ENCODE measurements at regions not wholly inside any gene's neighbourhood (a gene's known extent, or its start where the extent isn't known, plus 50 kb on each side); places are given as distances from the start of the nearest gene placed in this dataset.
"Not testable (repeated sequence)": the region's sequence is repeated elsewhere in the genome, so short reads cannot be mapped to it uniquely, and the experiment has no call there.

DNA sequence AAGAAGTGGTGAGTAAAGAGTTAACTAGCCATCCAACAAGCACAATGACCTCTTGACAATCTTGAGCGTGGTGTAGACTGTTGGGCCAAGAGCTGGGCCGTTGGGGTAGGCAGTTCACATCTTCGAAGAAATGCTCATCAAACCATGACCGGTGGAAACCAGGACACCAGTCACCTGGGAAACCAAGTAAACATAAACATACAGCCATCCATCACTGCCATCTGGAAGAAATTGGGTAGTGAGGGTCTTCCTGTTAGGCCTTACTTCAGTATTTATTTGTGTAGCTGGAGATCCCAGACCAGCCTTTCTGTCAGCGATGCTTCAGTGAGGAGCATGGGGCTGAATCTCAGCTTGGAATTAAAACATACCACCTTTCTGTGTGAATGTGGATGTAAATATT is 108.1 kb upstream of the HAO2 start:
- Histone ChIP-seq H3K4me1 (ENCODE audit: insufficient read depth, low read length) (no peaks in the 10 kb centered on the region), H3K36me3 (ENCODE audit: insufficient read depth, low read length) (no peaks in the 10 kb centered on the region), H3K27me3 (ENCODE audit: insufficient read depth, low read length) (no peaks in the 10 kb centered on the region), H3K4me3 (ENCODE audit: low read length) (no peak overlapping the region), H3K9me3 (ENCODE audit: low read length) (no peaks in the 10 kb centered on the region), H2AFZ (ENCODE audit: low read depth, low read length) (no peak overlapping the region)

DNA sequence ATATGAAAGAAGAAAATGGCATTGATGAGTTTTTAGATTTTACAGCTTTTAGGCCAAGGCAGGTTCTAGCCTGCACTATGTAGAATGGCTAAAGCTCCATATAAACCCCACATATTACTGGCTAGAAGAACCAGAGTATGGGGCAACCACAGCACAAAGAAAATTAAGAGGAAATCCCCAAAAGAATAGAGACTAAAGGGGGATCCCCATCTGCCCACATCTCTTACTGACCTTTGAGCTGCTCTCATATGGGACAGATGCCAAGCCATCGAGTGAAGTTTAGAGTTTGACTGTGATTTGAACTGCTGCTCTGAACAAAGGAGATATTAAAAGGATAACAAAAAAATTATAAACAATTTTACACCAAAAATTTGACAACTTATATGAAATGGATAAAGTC is 102.2 kb upstream of the HAO2 start:
- no peak overlapping the region for H3K4me3 ChIP-seq (ENCODE audit: low read length)
- no peaks in the 10 kb centered on the region for H3K4me1 ChIP-seq (ENCODE audit: insufficient read depth, low read length)
- H3K27me3 ChIP-seq (ENCODE audit: insufficient read depth, low read length) = no peaks in the 10 kb centered on the region
- no peaks in the 10 kb centered on the region for H3K36me3 ChIP-seq (ENCODE audit: insufficient read depth, low read length)
- H2AFZ ChIP-seq (ENCODE audit: low read depth, low read length) = no peak overlapping the region
- no peaks in the 10 kb centered on the region for H3K9me3 ChIP-seq (ENCODE audit: low read length)

DNA sequence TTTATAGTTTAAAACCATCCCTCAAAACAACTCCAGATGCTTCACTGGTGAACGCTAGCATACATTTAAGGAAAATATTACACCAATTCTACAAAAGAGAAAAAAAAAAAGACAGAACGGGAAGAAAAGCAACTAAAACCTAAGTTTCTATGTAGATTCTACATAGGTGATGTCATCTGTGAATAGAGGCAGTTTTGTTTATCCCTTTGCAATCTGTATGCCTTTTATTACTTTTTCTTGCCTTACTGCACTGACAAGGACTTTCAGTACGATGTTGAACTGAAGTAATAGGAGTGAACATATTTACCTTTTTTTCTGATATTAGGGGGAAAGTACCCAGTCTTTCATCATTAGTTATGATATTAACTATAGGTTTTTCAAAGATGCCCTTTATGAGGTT is 101.7 kb upstream of the HAO2 start:
- H3K27me3 ChIP-seq (ENCODE audit: insufficient read depth, low read length) = no peaks in the 10 kb centered on the region
- no peak overlapping the region for H3K4me3 ChIP-seq (ENCODE audit: low read length)
- H3K4me1 ChIP-seq (ENCODE audit: insufficient read depth, low read length) = no peaks in the 10 kb centered on the region
- no peaks in the 10 kb centered on the region for H3K36me3 ChIP-seq (ENCODE audit: insufficient read depth, low read length)
- no peak overlapping the region for H2AFZ ChIP-seq (ENCODE audit: low read depth, low read length)
- H3K9me3 ChIP-seq (ENCODE audit: low read length) = no peaks in the 10 kb centered on the region

DNA sequence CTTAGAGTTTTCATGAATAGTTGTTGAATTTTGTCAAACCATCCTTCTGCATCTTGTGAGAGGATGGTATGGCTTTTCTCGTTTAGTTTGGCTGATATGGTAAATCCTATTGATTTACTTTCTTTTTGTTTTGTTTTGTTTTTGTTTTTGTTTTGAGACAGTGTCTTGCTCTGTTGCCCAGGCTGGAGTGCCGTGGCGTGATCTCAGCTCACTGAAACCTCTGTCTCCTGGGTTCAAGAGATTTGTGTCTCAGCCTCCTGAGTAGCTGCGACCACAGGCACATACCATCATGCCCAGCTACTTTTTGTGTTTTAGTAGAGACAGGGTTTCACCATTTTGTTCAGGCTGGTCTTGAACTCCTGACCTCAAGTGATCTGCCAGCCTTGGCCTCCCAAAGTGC is 101.3 kb upstream of the HAO2 start:
- not testable (repeated sequence) for H3K9me3 ChIP-seq (ENCODE audit: low read length); H3K27me3 ChIP-seq (ENCODE audit: insufficient read depth, low read length); H2AFZ ChIP-seq (ENCODE audit: low read depth, low read length); H3K4me3 ChIP-seq (ENCODE audit: low read length); H3K4me1 ChIP-seq (ENCODE audit: insufficient read depth, low read length); H3K36me3 ChIP-seq (ENCODE audit: insufficient read depth, low read length)

DNA sequence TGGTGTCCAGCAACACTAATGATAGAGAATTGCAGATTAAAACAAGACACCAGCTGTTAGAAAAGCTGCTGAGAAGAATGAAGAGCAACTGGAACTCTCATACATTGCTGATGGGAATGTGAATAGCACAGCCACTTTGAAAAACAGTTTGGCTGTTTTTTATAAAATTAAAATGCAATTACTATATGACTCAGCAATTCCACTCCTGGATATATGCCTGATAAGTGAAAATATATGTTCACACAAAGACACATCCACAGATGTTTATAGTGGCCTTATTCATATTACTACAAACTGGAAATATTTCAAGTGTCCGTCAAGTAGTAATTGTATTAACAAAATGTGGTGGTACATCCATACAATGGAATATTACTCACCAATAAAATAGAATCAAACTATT is 99.7 kb upstream of the HAO2 start:
- no peaks in the 10 kb centered on the region for H3K27me3 ChIP-seq (ENCODE audit: insufficient read depth, low read length)
- H3K4me3 ChIP-seq (ENCODE audit: low read length) = no peak overlapping the region
- no peaks in the 10 kb centered on the region for H3K9me3 ChIP-seq (ENCODE audit: low read length)
- H3K36me3 ChIP-seq (ENCODE audit: insufficient read depth, low read length) = no peaks in the 10 kb centered on the region
- no peaks in the 10 kb centered on the region for H3K4me1 ChIP-seq (ENCODE audit: insufficient read depth, low read length)
- no peak overlapping the region for H2AFZ ChIP-seq (ENCODE audit: low read depth, low read length)

DNA sequence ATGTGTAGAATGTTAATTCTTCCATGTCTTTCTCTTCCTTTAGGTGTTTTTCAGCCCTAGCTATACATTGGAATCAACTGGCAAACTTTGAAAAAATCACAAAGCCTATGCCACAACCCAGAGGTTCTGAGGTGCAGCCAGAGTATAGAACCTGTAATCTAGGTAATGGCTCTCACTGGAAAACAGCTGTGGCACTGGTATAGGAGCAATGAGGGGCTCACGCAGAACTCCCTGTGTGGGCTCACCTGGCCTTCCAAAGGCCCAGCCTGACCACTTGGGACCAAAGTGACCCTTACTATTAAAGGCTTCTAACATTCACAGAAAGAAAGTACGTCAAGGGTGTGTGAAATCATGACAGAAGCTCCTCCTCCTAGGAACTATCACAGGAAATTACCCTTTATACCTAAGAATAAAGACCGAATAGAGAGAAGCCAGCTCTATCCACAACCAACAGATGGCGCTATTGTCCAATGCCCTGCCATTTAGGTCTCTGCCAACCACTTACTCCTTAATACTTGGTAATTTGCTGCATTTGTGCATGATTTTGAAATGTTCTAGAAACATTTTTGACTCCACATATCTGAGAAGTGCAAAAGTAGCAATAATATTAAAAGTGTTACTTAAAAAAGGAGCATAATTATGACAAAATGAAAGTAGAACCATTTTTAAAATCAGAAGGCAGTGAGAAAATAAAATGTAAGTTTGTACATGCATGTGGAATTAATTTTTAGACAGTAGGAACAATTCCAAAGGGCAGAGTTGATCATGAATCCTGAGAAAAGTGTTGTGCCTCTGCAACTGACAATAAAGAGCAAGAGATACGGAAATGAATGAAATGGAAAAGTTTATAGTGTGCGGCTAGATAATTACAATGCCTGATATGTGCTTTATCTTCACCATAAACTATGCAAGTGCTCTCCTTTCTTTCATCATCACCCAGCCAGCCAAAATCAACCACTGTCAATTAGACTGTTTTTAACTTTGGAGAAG is 93.1 kb upstream of the HAO2 start:
- H3K4me3 ChIP-seq (ENCODE audit: low read length) = no peak overlapping the region

DNA sequence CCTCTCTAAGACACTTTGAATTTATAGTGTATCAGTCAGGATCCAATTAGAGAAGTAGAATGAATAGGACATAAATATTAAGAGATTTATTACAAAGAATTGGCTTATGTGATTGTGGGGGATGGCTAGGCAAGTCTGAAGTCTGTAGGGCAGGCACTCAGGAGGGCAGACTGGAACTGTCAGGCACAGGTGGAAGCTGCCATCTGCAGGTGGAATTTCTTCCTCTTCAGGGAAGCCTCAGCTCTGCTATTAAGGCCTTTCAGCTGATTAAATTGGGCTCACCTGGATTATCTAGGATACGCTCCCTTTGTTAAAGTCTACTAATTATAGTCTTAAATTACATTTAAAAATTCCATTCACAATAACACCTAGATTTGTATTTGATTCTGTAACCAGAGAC is 92.0 kb upstream of the HAO2 start:
- Histone ChIP-seq H3K27me3 (ENCODE audit: insufficient read depth, low read length) (no peaks in the 10 kb centered on the region), H3K4me1 (ENCODE audit: insufficient read depth, low read length) (no peaks in the 10 kb centered on the region), H2AFZ (ENCODE audit: low read depth, low read length) (no peak overlapping the region), H3K36me3 (ENCODE audit: insufficient read depth, low read length) (no peaks in the 10 kb centered on the region), H3K4me3 (ENCODE audit: low read length) (no peak overlapping the region), H3K9me3 (ENCODE audit: low read length) (no peaks in the 10 kb centered on the region)

More for the DNA sequence above, 93.1 kb upstream of the HAO2 start:
- Histone ChIP-seq H3K27me3 (ENCODE audit: insufficient read depth, low read length) (no peaks in the 10 kb centered on the region), H3K36me3 (ENCODE audit: insufficient read depth, low read length) (no peaks in the 10 kb centered on the region), H3K4me1 (ENCODE audit: insufficient read depth, low read length) (no peaks in the 10 kb centered on the region), H2AFZ (ENCODE audit: low read depth, low read length) (no peak overlapping the region), H3K9me3 (ENCODE audit: low read length) (no peaks in the 10 kb centered on the region)

DNA sequence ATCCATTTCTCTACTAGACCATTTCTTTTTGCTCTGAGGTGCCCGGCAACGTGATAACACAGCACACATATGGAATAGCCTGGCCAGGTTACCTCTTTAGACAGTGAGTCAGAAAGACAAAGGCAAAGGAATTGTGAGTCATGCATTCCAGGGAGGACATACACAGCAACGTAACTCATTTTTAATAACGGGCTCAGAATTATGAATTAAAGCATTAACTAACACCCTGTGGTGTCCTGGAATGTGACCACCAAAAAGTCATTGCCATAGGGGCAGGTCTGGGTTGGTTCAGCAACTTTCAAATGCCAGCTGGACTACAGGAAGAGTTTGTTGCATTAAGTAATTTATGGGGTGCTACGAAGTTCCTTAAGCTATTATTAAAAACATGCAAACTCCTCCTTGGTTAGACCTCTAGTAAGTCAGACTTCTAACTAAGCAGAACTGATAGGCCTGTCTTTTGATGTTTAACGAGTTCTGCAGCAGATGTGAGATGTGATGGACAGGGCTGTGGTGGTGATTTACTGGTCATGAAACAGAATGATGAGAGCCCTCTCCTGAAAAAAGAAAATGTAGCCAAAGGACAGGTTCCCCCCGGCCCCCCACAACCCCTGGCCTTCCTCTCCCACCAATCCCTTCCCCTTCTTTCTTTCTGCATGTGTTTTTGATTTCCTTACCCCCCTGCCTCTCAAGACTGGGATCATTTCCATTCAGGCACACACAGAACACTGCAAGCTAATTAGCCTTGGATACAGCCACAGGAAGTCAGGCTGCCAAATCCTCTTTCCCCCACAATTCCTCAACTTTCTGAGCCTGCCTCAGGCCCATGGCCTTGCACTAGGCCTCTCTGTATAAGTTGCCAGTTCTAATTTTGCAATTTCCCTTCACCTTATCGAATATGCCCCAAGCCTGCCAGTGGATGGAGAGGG is 88.9 kb upstream of the HAO2 start:
- Histone ChIP-seq H3K4me3 (ENCODE audit: low read length) (no peak overlapping the region), H3K27me3 (ENCODE audit: insufficient read depth, low read length) (no peaks in the 10 kb centered on the region), H3K9me3 (ENCODE audit: low read length) (no peaks in the 10 kb centered on the region), H3K36me3 (ENCODE audit: insufficient read depth, low read length) (no peaks in the 10 kb centered on the region), H3K4me1 (ENCODE audit: insufficient read depth, low read length) (no peaks in the 10 kb centered on the region), H2AFZ (ENCODE audit: low read depth, low read length) (no peak overlapping the region)

DNA sequence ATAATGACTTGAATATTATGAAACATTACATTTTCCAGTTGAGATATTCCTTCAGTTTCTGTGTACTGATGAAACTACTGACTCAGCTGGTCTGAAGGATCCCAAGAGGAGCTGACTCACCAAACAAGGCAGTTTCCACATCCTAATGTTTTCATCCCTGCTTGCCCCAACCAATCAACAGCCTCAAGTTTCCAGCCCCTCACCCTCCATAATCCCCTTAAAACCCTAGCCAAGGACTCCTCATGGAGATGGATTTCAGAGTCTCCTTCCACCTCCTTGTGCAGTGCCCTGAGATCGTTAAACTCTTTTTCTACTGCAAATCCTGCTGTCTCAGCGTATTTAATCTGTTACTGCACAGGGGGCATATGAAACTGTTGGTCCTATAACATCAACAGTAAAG is 83.1 kb upstream of the HAO2 start:
- no peak overlapping the region for H2AFZ ChIP-seq (ENCODE audit: low read depth, low read length)
- no peak overlapping the region for H3K4me3 ChIP-seq (ENCODE audit: low read length)
- H3K9me3 ChIP-seq (ENCODE audit: low read length) = no peaks in the 10 kb centered on the region
- no peaks in the 10 kb centered on the region for H3K36me3 ChIP-seq (ENCODE audit: insufficient read depth, low read length)
- H3K27me3 ChIP-seq (ENCODE audit: insufficient read depth, low read length) = no peaks in the 10 kb centered on the region
- no peaks in the 10 kb centered on the region for H3K4me1 ChIP-seq (ENCODE audit: insufficient read depth, low read length)

DNA sequence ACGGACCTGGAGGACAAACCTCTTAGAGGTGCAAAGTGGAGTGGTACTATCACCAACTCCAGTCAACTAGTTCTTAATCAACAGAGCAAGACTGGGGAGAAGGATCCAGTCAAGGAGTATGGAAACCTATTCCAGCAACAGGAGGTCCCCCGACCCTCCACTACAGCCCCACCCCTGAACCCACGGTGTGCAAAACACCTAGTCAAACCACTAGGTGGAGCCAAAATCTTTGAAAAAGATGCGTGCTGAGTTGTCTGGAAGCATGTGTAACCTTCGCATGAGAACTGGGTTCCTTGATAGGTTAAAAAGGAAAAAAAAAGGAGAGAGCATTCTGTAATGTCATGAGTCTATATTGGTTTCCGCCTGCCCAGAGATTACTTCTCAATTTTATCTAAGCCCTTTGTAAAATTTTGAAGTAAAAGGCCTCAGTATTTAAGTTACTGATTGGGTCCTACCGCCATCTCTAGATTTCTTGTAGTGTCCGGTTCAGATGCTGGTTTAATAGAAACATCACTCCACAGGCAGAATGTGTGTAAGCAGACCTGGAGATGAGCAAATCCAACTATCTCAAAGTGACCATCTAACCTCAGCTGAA is 81.9 kb upstream of the HAO2 start:
- Histone ChIP-seq H3K36me3 (ENCODE audit: insufficient read depth, low read length) (no peaks in the 10 kb centered on the region), H3K27me3 (ENCODE audit: insufficient read depth, low read length) (no peaks in the 10 kb centered on the region), H3K4me3 (ENCODE audit: low read length) (no peak overlapping the region), H3K4me1 (ENCODE audit: insufficient read depth, low read length) (no peaks in the 10 kb centered on the region), H3K9me3 (ENCODE audit: low read length) (no peaks in the 10 kb centered on the region), H2AFZ (ENCODE audit: low read depth, low read length) (no peak overlapping the region)

DNA sequence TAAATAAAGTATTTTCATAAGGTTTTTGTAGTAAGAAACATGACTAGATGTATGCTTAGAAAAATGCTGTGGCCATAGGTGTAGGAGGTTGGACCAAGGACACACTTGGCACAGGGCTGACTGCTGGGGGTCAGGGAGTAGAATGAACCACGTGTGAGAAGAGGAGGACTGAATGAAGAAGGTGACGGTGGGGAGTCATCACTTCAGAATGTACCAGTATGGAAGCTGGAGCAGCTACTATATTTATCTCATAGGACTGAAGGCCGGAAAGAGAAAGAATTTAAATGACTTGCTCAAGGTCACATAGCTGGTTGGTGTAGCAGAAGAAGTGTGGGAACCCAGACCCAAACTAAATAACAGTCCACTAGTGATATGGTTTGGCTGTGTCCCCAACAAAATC is 79.8 kb upstream of the HAO2 start:
- no peak overlapping the region for H2AFZ ChIP-seq (ENCODE audit: low read depth, low read length)
- H3K4me1 ChIP-seq (ENCODE audit: insufficient read depth, low read length) = peaks cover 2% of the 10 kb centered on the region
- no peaks in the 10 kb centered on the region for H3K36me3 ChIP-seq (ENCODE audit: insufficient read depth, low read length)
- no peak overlapping the region for H3K4me3 ChIP-seq (ENCODE audit: low read length)
- no peaks in the 10 kb centered on the region for H3K27me3 ChIP-seq (ENCODE audit: insufficient read depth, low read length)
- H3K9me3 ChIP-seq (ENCODE audit: low read length) = no peaks in the 10 kb centered on the region

DNA sequence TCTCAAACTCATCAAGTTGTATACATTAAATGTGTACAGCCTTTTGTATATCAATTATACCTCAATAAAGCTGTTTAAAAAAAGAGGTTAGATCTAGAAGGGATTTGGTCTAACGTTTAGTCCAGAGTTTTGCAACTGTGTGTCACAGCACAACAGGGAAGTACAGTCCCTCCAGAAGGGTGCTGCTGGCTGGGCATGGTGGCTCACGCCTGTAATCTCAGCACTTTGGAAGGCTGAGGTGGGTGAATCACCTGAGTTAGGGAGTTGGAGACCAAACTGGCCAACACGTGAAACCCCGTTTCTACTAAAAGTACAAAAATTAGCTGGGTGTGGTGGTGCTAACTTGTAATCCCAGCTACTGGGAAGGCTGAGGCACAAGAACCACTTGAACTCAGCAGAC is 78.3 kb upstream of the HAO2 start:
- no peak overlapping the region for H3K4me3 ChIP-seq (ENCODE audit: low read length)
- peaks cover 14% of the 10 kb centered on the region for H3K4me1 ChIP-seq (ENCODE audit: insufficient read depth, low read length)
- no peak overlapping the region for H2AFZ ChIP-seq (ENCODE audit: low read depth, low read length)
- H3K27me3 ChIP-seq (ENCODE audit: insufficient read depth, low read length) = no peaks in the 10 kb centered on the region
- H3K36me3 ChIP-seq (ENCODE audit: insufficient read depth, low read length) = no peaks in the 10 kb centered on the region
- H3K9me3 ChIP-seq (ENCODE audit: low read length) = no peaks in the 10 kb centered on the region
